ENCODE measurements at regions not wholly inside any gene's neighbourhood (a gene's known extent, or its start where the extent isn't known, plus 50 kb on each side); places are given as distances from the start of the nearest gene placed in this dataset.

GRCh38 chr1:221841251-221841982 is 99.5 kb upstream of the DUSP10 start:
- no peak for DNase-seq (ENCODE audit: low read depth)

GRCh38 chr1:221840511-221841243 is 98.8 kb upstream of the DUSP10 start:
- no peak for DNase-seq (ENCODE audit: low read depth)

DNA sequence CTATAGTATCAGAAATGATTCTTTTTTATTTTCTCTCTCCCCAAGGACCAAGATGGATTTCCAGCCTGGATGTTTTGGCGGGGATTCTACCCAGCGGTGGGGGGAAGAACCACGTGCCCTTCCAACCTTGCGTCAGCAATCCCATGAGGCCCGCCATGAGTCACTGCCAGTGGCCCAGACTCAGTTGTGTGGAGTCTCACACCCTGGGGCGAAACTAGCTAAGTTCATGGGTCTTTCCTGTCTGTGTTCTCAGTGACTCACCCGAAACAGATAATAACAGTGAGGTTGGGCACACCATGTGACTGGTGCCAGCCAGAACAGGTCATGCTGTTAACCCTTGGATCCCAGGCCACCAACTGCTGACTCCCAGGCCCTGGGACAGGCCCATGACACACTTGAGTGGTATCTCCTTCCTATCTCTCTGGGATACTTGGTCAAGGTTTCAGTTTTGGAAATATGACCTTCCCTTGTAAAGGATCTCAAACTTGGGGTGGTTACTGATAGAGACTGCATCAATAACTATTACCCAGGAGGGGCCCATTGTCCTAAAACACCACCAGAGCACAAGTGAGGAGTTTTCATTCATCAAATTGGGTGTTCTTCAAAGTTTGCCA is 98.0 kb upstream of the DUSP10 start:
- DNase-seq (ENCODE audit: low read depth), result peak; percentile 53

DNA sequence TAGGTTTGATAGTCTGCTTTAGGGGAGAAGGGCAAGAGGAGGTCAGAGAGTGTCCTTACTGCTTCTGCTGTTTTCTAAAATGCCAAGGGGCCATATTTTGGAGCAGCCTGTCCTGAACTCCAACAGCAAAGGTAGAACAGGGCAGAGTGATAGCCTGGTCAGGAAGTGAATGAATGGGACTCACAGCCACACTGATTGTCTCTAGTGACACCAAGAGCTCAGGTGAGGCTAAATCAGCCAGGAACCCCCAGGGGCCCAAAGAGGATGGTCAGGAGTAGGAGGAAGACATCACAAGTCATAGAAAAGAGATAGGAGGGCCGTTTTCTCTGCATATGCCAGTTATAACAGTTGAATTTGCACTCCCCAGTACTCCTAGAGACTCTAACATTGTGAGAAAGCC is 97.4 kb upstream of the DUSP10 start:
- DNase-seq (ENCODE audit: low read depth), result no peak

DNA sequence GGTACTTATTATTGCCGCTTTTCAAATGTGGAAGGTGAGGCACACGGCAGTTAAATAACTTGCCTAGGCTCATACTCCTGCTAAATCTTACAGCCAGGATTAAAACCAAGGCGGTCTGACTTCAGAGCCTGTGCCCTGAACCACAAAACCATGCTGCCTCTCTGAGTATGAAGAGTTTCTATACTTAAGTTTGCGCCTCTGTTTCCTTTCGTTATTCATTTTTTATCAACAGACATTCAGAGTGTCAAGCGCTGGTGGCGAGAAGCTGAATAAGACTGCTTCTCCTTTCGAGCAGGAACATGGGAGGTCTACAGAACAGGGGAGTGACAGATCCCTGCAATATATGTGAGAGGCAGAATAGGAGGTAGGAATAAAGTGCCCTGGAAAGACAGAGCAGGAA is 96.0 kb upstream of the DUSP10 start:
- DNase-seq (ENCODE audit: low read depth), result no peak

DNA sequence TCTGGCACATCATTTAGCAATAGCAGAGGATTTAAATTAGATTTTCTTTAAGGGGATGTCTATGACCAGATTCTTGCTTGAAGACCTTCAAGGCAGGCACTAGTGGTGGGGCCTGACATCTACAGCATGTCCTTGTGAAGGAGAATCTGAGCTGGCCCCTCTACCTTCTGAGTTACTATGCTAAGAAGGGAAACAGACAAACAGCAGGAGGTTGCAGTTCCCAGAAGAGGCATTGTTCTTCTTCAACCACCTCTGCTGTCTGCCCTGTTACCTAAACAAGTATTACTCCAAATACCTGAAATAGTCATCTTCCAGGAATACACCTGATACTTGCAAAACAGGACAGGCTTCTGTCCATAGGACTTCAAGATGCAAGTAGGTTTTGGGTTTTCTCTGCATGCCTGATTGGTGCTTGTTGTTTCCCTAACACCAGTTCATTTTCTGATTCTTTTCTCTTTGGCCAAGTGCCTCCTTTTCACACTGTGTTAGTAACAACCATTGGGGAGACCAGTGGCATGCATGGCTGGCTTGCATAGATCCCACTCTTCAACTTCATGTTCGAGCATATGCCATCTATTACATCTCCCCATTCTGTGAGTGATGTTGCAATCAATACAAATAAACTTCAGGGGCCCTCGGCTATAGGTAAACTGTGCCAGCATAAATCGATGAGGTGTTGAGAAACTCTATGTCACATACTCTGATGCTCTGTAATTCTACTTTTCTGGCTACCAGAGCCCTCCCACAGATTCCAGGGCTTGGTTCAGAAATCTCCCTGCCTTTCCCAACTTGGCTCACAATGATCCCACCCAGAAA is 93.0 kb upstream of the DUSP10 start:
- DNase-seq (ENCODE audit: low read depth), result no peak

GRCh38 chr1:221832617-221833016 is 90.7 kb upstream of the DUSP10 start:
- no peak for DNase-seq (ENCODE audit: low read depth)

- DNase-seq (ENCODE audit: low read depth), result no peak
Measured at GRCh38 chr1:221832151-221832550, 90.3 kb upstream of the DUSP10 start.

DNA sequence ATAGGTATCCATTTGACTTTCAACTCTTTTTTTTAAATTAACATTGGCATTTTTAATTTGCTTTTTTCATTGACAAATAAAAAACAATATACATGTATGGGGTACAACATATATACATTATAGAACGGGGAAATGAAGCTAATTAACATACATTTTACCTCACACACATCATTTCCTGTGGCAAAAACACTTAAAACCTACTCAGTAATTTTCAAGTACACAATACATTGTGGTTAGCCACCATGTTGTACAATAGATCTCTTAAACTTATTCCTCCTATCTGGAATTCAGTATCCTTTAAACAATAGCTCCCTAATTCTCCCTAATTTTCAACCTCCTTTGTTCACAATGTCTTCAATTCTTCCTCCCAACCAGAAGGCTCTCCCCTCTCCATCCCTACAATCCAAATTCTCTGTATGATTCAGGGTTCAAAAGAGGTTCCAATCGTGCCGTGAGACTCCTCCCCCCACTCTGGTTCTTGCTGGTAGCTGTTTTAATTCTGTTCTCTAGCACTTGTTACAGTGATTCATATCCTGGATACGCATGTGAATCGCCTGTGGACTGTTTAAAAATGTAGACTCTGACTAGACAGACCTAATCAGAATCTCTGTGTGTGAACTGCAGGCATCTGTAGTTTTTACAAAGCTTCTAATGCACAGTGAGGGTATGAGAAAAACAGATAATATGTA is 87.6 kb upstream of the DUSP10 start:
- no peak for DNase-seq (ENCODE audit: low read depth)

DNA sequence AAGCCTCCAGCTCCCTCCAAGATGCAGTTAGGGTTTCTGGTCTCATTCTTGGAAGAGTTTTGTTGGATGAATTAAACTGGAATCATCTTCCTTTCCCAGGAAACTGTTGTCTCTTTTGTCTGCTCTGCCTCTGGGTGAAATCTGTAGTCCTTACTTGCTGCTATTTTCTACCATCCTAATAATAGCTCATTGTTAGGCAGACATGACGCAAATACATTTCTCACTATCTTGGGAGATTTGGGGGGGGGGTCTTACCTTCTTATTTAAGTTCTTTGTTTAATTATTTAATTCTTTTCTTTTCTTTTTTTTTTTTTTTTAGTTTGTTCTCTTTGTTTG is 85.4 kb upstream of the DUSP10 start:
- DNase-seq (ENCODE audit: low read depth), result no peak

- DNase-seq (ENCODE audit: low read depth), result no peak
Measured at GRCh38 chr1:221824909-221825308, 83.0 kb upstream of the DUSP10 start.

DNA sequence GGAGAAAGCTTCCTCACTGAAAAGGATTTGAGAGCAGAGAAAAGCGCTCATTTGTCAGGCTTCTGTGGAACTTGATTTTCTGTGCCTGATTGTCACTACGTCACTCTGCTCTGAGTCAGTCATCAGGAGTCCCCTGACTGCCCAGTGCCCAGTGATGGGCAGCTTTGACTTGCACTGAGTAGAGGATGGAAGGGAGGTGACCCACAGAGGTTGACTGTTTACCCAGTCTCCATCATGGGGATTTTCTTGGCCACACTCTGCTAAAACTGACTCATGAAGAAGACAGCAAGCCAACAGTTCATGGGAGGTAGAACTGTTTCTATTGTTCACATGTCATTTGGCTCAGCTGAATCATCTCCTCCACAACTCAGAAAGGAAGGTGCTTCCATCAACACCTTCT is 82.1 kb upstream of the DUSP10 start:
- DNase-seq (ENCODE audit: low read depth), result no peak

- DNase-seq (ENCODE audit: low read depth), result no peak
Measured at GRCh38 chr1:221823561-221823960, 81.7 kb upstream of the DUSP10 start.

GRCh38 chr1:221823149-221823548 is 81.3 kb upstream of the DUSP10 start:
- DNase-seq (ENCODE audit: low read depth), result no peak

GRCh38 chr1:221822591-221822990 is 80.7 kb upstream of the DUSP10 start:
- no peak for DNase-seq (ENCODE audit: low read depth)

- no peak for DNase-seq (ENCODE audit: low read depth)
Measured at GRCh38 chr1:221816899-221817298, 75.0 kb upstream of the DUSP10 start.

GRCh38 chr1:221815660-221816059 is 73.8 kb upstream of the DUSP10 start:
- DNase-seq (ENCODE audit: low read depth), result no peak

DNA sequence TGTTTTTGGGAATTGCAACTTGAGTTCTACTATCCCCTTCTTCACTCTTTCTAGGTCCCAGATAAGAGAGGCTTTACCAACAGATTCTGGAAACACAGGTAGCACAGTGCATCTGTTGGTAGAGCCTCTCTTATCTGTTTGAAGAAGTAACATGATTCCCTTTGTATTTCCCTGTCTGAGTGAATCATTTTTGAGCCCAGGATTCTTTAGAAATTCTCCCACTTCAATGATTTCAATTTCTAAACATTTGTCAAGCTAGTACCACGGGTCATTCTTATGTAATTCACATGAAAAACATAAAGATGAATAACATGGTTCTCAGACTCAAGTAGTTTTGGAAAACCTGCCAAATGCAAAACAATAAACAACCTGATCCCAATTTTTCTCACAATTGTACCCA is 72.0 kb upstream of the DUSP10 start:
- no peak for DNase-seq (ENCODE audit: low read depth)

GRCh38 chr1:221812905-221813597 is 71.2 kb upstream of the DUSP10 start:
- DNase-seq (ENCODE audit: low read depth), result no peak

GRCh38 chr1:221812088-221812752 is 70.3 kb upstream of the DUSP10 start:
- DNase-seq (ENCODE audit: low read depth), result no peak

GRCh38 chr1:221810406-221810805 is 68.5 kb upstream of the DUSP10 start:
- DNase-seq (ENCODE audit: low read depth), result no peak
